ENCODE measurements at regions not wholly inside any gene's neighbourhood (a gene's known extent, or its start where the extent isn't known, plus 50 kb on each side); places are given as distances from the start of the nearest gene placed in this dataset.
A peak's percentile ranks its signal among the peaks of the same experiment; 100 is the strongest.

DNA sequence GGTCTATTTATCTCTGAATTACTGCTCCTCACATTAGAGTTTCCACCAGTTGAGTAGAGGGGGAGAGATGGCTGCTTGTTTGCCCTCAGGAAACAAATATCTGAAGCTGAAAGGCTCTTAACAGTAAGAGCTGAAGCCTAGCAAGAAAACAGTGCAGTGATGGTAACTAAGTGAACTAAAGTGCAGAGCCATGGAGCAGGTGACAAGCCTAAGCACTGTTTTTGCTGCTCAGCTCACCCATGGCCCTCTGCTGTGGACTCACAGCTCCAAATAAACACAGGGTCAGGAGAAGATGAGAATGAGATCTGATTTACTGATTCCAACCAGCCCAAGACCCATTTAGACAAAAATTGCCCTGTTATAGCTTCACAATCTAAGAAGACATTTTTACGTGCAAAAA is 118.4 kb downstream of the ETAA1 start:
- Histone ChIP-seq H3K4me3 (ENCODE audit: low read depth in 1 of 2, low read length in 2 of 2) (no peak overlapping the region), H3K36me3 (ENCODE audit: control insufficient read depth in 2 of 2, insufficient read depth in 2 of 2, low read length in 1 of 2) (no peaks in the 10 kb centered on the region), H3K9me3 (ENCODE audit: control insufficient read depth in 2 of 2, insufficient read depth in 1 of 2, low read depth in 1 of 2, low read length in 1 of 2) (no peaks in the 10 kb centered on the region), H3K27ac (ENCODE audit: low read depth in 2 of 2, low read length in 1 of 2) (no peak overlapping the region), H3K4me1 (ENCODE audit: control insufficient read depth in 2 of 2, insufficient read depth in 2 of 2, low read length in 1 of 2) (peaks cover 0 to 5% of the 10 kb centered on the region in 2 donors), H3K27me3 (ENCODE audit: control insufficient read depth in 1 of 2, insufficient read depth in 2 of 2, low read length in 2 of 2) (no peaks in the 10 kb centered on the region)
- WGBS, 2 donors = 82 to 90% methylated on average over 1 of the region's 1 CpG

DNA sequence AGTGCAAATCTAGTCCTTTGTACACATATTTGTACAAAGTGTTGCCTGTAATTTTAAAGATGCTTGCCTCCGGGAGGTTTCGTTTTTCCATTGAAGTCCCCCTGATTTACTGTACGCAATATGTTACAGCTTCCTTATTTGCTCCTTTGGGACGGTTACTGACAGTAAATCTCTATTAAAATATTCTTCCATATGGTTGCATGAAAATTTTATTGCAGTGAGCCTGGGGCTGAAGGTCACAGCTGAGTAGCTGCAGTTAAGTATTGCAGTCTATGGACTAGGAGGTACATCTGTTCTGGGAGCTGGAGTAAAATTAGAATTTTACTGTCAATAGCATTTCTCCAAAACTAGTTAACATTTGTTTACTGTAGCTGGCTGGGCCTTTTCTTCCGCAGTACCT is 119.2 kb downstream of the ETAA1 start:
- WGBS, 2 donors = 54 to 69% methylated on average over 5 of the region's 5 CpGs
- H3K4me1 ChIP-seq (ENCODE audit: control insufficient read depth in 2 of 2, insufficient read depth in 2 of 2, low read length in 1 of 2) = peaks cover 0 to 5% of the 10 kb centered on the region in 2 donors
- H3K27ac ChIP-seq (ENCODE audit: low read depth in 2 of 2, low read length in 1 of 2) = peak overlapping the region in 1 of 2 donors; percentile 13
- H3K9me3 ChIP-seq (ENCODE audit: control insufficient read depth in 2 of 2, insufficient read depth in 1 of 2, low read depth in 1 of 2, low read length in 1 of 2) = no peaks in the 10 kb centered on the region
- no peaks in the 10 kb centered on the region for H3K27me3 ChIP-seq (ENCODE audit: control insufficient read depth in 1 of 2, insufficient read depth in 2 of 2, low read length in 2 of 2)
- no peaks in the 10 kb centered on the region for H3K36me3 ChIP-seq (ENCODE audit: control insufficient read depth in 2 of 2, insufficient read depth in 2 of 2, low read length in 1 of 2)
- H3K4me3 ChIP-seq (ENCODE audit: low read depth in 1 of 2, low read length in 2 of 2) = no peak overlapping the region

- 25 to 48% methylated on average over 2 of the region's 2 CpGs for WGBS, 2 donors
- Histone ChIP-seq H3K9me3 (ENCODE audit: control insufficient read depth in 2 of 2, insufficient read depth in 1 of 2, low read depth in 1 of 2, low read length in 1 of 2) (no peaks in the 10 kb centered on the region), H3K27me3 (ENCODE audit: control insufficient read depth in 1 of 2, insufficient read depth in 2 of 2, low read length in 2 of 2) (no peaks in the 10 kb centered on the region), H3K4me1 (ENCODE audit: control insufficient read depth in 2 of 2, insufficient read depth in 2 of 2, low read length in 1 of 2) (peaks cover 0 to 5% of the 10 kb centered on the region in 2 donors), H3K27ac (ENCODE audit: low read depth in 2 of 2, low read length in 1 of 2) (peak overlapping the region in 1 of 2 donors; percentile 22), H3K36me3 (ENCODE audit: control insufficient read depth in 2 of 2, insufficient read depth in 2 of 2, low read length in 1 of 2) (no peaks in the 10 kb centered on the region), H3K4me3 (ENCODE audit: low read depth in 1 of 2, low read length in 2 of 2) (no peak overlapping the region)
Measured at GRCh38 chr2:67516899-67517530, 119.9 kb downstream of the ETAA1 start.

GRCh38 chr2:67522148-67522547 is 125.0 kb downstream of the ETAA1 start:
- no peaks in the 10 kb centered on the region for H3K36me3 ChIP-seq (ENCODE audit: control insufficient read depth in 2 of 2, insufficient read depth in 2 of 2, low read length in 1 of 2)

DNA sequence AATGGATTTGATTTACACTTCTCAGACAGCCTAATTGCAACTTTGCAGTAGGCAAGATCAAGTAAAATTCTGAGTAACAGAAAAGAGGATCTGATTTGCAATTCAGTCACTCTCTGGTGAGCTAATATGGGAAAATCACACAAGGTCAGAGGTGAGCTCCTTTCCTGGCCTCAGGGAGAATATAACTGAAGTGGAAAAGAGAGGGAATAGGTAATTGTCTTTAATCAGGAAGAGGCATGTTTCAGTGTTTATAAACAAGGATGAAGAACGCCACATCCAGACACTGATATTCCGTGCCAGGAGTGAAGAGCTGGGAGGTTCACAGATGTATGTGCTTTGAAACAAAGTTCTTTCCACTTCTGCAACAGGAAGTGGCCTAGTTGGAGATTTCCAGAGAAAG is 127.1 kb downstream of the ETAA1 start:
- no peaks in the 10 kb centered on the region for H3K27me3 ChIP-seq (ENCODE audit: control insufficient read depth in 1 of 2, insufficient read depth in 2 of 2, low read length in 2 of 2)
- H3K4me3 ChIP-seq (ENCODE audit: low read depth in 1 of 2, low read length in 2 of 2) = no peak overlapping the region
- H3K36me3 ChIP-seq (ENCODE audit: control insufficient read depth in 2 of 2, insufficient read depth in 2 of 2, low read length in 1 of 2) = no peaks in the 10 kb centered on the region
- H3K4me1 ChIP-seq (ENCODE audit: control insufficient read depth in 2 of 2, insufficient read depth in 2 of 2, low read length in 1 of 2) = no peaks in the 10 kb centered on the region
- WGBS, 2 donors = 47 to 77% methylated on average over 2 of the region's 2 CpGs
- H3K9me3 ChIP-seq (ENCODE audit: control insufficient read depth in 2 of 2, insufficient read depth in 1 of 2, low read depth in 1 of 2, low read length in 1 of 2) = no peaks in the 10 kb centered on the region
- no peak overlapping the region for H3K27ac ChIP-seq (ENCODE audit: low read depth in 2 of 2, low read length in 1 of 2)

More at GRCh38 chr2:67522148-67522547, 125.0 kb downstream of the ETAA1 start:
- no peaks in the 10 kb centered on the region for H3K27me3 ChIP-seq (ENCODE audit: control insufficient read depth in 1 of 2, insufficient read depth in 2 of 2, low read length in 2 of 2)
- H3K27ac ChIP-seq (ENCODE audit: low read depth in 2 of 2, low read length in 1 of 2) = no peak overlapping the region
- 44 to 73% methylated on average over 1 of the region's 1 CpG for WGBS, 2 donors
- no peaks in the 10 kb centered on the region for H3K4me1 ChIP-seq (ENCODE audit: control insufficient read depth in 2 of 2, insufficient read depth in 2 of 2, low read length in 1 of 2)
- no peaks in the 10 kb centered on the region for H3K9me3 ChIP-seq (ENCODE audit: control insufficient read depth in 2 of 2, insufficient read depth in 1 of 2, low read depth in 1 of 2, low read length in 1 of 2)
- H3K4me3 ChIP-seq (ENCODE audit: low read depth in 1 of 2, low read length in 2 of 2) = no peak overlapping the region

DNA sequence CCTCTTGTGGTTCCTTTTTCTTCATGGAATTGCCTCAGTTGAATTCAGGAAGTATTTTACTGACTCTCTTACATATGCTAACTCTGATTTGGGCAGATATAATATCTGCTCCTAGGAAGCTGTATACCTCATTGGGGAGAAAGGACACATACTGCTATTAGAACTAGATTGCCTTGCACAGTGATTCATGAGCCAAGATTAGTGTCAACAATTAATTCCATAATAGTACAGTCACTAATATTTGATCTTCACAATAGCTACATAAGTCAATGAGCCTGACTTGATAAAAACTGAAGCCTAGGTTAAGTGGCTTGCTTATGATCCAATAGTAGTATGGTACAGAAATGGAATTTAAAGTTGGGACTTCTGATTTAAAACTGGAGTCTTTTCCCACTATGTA is 127.6 kb downstream of the ETAA1 start:
- Histone ChIP-seq H3K9me3 (ENCODE audit: control insufficient read depth in 2 of 2, insufficient read depth in 1 of 2, low read depth in 1 of 2, low read length in 1 of 2) (no peaks in the 10 kb centered on the region), H3K4me1 (ENCODE audit: control insufficient read depth in 2 of 2, insufficient read depth in 2 of 2, low read length in 1 of 2) (no peaks in the 10 kb centered on the region), H3K27me3 (ENCODE audit: control insufficient read depth in 1 of 2, insufficient read depth in 2 of 2, low read length in 2 of 2) (no peaks in the 10 kb centered on the region), H3K36me3 (ENCODE audit: control insufficient read depth in 2 of 2, insufficient read depth in 2 of 2, low read length in 1 of 2) (no peaks in the 10 kb centered on the region), H3K4me3 (ENCODE audit: low read depth in 1 of 2, low read length in 2 of 2) (no peak overlapping the region), H3K27ac (ENCODE audit: low read depth in 2 of 2, low read length in 1 of 2) (no peak overlapping the region)

DNA sequence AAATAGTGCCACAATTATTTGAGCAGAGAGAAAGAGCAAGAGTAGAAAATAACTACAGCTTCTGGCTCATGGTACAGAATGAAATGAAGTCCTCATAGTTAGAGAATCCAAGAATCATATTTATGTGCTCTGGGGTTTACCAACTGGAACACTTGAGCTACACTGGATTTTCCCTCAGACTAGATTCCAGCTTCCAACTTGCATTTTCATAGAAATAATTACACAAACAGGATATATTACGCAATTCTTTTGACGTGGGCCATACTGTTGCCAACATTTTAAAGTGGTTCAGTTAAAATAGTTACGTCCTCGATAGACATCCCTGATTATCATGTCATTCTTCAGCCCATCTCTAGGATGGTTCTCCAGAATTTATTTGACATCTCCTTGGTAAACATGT is 129.2 kb downstream of the ETAA1 start:
- Histone ChIP-seq H3K27ac (ENCODE audit: low read depth in 2 of 2, low read length in 1 of 2) (no peak overlapping the region), H3K36me3 (ENCODE audit: control insufficient read depth in 2 of 2, insufficient read depth in 2 of 2, low read length in 1 of 2) (no peaks in the 10 kb centered on the region), H3K4me1 (ENCODE audit: control insufficient read depth in 2 of 2, insufficient read depth in 2 of 2, low read length in 1 of 2) (no peaks in the 10 kb centered on the region), H3K27me3 (ENCODE audit: control insufficient read depth in 1 of 2, insufficient read depth in 2 of 2, low read length in 2 of 2) (no peaks in the 10 kb centered on the region), H3K4me3 (ENCODE audit: low read depth in 1 of 2, low read length in 2 of 2) (no peak overlapping the region), H3K9me3 (ENCODE audit: control insufficient read depth in 2 of 2, insufficient read depth in 1 of 2, low read depth in 1 of 2, low read length in 1 of 2) (no peaks in the 10 kb centered on the region)
- 21 to 40% methylated on average over 4 of the region's 4 CpGs for WGBS, 2 donors

- Histone ChIP-seq H3K27me3 (ENCODE audit: control insufficient read depth in 1 of 2, insufficient read depth in 2 of 2, low read length in 2 of 2) (no peaks in the 10 kb centered on the region), H3K4me3 (ENCODE audit: low read depth in 1 of 2, low read length in 2 of 2) (no peak overlapping the region), H3K36me3 (ENCODE audit: control insufficient read depth in 2 of 2, insufficient read depth in 2 of 2, low read length in 1 of 2) (no peaks in the 10 kb centered on the region), H3K4me1 (ENCODE audit: control insufficient read depth in 2 of 2, insufficient read depth in 2 of 2, low read length in 1 of 2) (no peaks in the 10 kb centered on the region), H3K27ac (ENCODE audit: low read depth in 2 of 2, low read length in 1 of 2) (peak overlapping the region in 1 of 2 donors; percentile 44), H3K9me3 (ENCODE audit: control insufficient read depth in 2 of 2, insufficient read depth in 1 of 2, low read depth in 1 of 2, low read length in 1 of 2) (no peaks in the 10 kb centered on the region)
- WGBS, 2 donors = 59 to 67% methylated on average over 5 of the region's 5 CpGs
Measured at GRCh38 chr2:67528320-67528719, 131.2 kb downstream of the ETAA1 start.

DNA sequence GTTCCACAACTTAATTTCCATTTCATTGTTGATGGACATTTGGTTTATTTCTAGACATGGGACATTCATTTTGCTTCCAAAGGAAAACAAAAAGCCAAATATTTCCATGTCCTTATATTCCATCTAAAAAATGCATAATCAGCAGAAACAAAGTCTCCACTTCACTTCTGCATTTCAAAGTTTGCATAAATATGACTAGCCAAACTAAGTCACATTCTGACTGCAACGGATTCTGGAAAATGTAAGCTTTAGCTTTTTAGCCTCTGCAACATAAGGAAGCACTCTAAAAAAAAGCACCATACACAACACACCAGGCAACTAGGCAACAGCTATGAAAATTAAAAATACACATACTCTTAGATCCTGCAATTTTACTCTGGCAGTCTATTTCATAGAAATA is 135.3 kb downstream of the ETAA1 start:
- Histone ChIP-seq H3K27me3 (ENCODE audit: control insufficient read depth in 1 of 2, insufficient read depth in 2 of 2, low read length in 2 of 2) (no peaks in the 10 kb centered on the region), H3K36me3 (ENCODE audit: control insufficient read depth in 2 of 2, insufficient read depth in 2 of 2, low read length in 1 of 2) (no peaks in the 10 kb centered on the region), H3K9me3 (ENCODE audit: control insufficient read depth in 2 of 2, insufficient read depth in 1 of 2, low read depth in 1 of 2, low read length in 1 of 2) (no peaks in the 10 kb centered on the region), H3K4me1 (ENCODE audit: control insufficient read depth in 2 of 2, insufficient read depth in 2 of 2, low read length in 1 of 2) (no peaks in the 10 kb centered on the region), H3K27ac (ENCODE audit: low read depth in 2 of 2, low read length in 1 of 2) (no peak overlapping the region), H3K4me3 (ENCODE audit: low read depth in 1 of 2, low read length in 2 of 2) (no peak overlapping the region)
- WGBS, 2 donors = 61 to 83% methylated on average over 1 of the region's 1 CpG

DNA sequence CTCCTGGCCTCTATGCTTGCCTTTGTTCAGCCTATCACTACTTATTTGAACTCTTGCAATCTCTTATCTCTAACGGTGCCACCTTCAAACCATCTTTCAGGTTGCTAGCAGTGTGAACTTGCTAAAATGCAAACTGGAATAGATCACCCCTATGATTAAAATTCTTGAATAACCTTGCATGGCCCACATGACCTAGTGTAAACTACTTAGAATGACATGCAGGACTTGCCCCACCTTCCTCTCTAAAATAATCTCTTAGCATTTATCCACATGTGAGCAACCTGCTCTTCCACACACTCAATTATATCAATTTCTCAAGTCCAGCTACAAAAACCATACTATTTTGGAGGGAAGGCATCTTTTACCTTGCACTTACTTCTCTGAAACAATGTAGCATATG is 137.6 kb downstream of the ETAA1 start:
- Histone ChIP-seq H3K4me1 (ENCODE audit: control insufficient read depth in 2 of 2, insufficient read depth in 2 of 2, low read length in 1 of 2) (no peaks in the 10 kb centered on the region), H3K27me3 (ENCODE audit: control insufficient read depth in 1 of 2, insufficient read depth in 2 of 2, low read length in 2 of 2) (no peaks in the 10 kb centered on the region), H3K4me3 (ENCODE audit: low read depth in 1 of 2, low read length in 2 of 2) (no peak overlapping the region), H3K27ac (ENCODE audit: low read depth in 2 of 2, low read length in 1 of 2) (no peak overlapping the region), H3K36me3 (ENCODE audit: control insufficient read depth in 2 of 2, insufficient read depth in 2 of 2, low read length in 1 of 2) (no peaks in the 10 kb centered on the region), H3K9me3 (ENCODE audit: control insufficient read depth in 2 of 2, insufficient read depth in 1 of 2, low read depth in 1 of 2, low read length in 1 of 2) (no peaks in the 10 kb centered on the region)
- 59 to 76% methylated on average over 1 of the region's 1 CpG for WGBS, 2 donors

All from esophagus (tissue), 2 donors.